ENCODE measurements at regions not wholly inside any gene's neighbourhood (a gene's known extent, or its start where the extent isn't known, plus 50 kb on each side); places are given as distances from the start of the nearest gene placed in this dataset.

DNA sequence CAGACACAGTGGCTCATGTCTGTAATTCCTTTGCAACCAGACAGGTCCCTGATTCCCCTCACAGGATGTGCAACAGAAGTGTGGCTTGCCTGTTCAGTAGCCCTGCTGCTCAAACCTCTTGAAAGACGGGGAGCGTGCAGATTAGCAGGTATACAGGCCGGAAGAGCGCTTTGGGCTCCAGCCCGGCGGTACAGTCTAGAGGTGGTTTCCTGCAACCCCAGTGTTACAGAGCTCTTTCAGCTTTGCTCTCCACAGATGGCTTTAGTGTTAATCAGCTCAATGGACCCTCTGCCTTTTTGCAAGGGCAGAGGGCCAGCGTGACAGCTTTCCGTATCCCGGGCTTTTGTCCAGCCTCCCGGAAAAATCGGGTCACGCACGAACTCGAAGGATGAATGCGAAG is 67.2 kb upstream of the TNFRSF21 start:
- no peaks in the 10 kb centered on the region for H3K36me3 ChIP-seq
- no peaks in the 10 kb centered on the region for H3K9me3 ChIP-seq
- DNase-seq (no peak), ATAC-seq (no peak)
- H3K27me3 ChIP-seq: no peaks in the 10 kb centered on the region
- TF ChIP-seq, protein P1, sequence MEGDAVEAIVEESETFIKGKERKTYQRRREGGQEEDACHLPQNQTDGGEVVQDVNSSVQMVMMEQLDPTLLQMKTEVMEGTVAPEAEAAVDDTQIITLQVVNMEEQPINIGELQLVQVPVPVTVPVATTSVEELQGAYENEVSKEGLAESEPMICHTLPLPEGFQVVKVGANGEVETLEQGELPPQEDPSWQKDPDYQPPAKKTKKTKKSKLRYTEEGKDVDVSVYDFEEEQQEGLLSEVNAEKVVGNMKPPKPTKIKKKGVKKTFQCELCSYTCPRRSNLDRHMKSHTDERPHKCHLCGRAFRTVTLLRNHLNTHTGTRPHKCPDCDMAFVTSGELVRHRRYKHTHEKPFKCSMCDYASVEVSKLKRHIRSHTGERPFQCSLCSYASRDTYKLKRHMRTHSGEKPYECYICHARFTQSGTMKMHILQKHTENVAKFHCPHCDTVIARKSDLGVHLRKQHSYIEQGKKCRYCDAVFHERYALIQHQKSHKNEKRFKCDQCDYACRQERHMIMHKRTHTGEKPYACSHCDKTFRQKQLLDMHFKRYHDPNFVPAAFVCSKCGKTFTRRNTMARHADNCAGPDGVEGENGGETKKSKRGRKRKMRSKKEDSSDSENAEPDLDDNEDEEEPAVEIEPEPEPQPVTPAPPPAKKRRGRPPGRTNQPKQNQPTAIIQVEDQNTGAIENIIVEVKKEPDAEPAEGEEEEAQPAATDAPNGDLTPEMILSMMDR (IDR thresholded peaks at IDR 0.05): no peak
- no peak for TF ChIP-seq POLR2A (IDR thresholded peaks at IDR 0.05)
- no peak overlapping the region for H3K4me3 ChIP-seq
- no peak overlapping the region for H3K27ac ChIP-seq
- intact Hi-C loops (cut with DNase I): no loop called here
- H3K4me1 ChIP-seq: no peaks in the 10 kb centered on the region
- 66 to 90% (median 71%) methylated on average over 15 of the region's 15 CpGs for WGBS, 4 donors

DNA sequence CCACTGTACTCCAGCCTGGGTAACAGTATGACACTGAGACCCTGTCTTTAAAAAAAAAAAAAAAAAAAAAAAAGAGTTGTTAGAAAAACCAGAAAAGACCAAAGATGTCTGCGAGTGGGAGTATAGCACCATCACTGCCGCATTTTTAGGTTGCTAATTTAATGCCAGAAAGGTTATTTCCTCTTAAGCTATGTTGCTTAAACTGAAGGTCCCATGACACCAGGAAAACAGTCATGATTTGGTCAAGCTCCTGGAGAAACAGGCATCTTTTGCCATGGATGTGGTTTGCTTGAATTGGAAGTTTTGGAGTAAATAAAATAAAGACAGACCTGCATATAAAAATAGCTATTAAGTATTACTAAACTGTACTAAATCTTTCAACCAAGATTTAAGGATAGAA is 68.3 kb upstream of the TNFRSF21 start:
- Histone ChIP-seq H3K9me3 (no peaks in the 10 kb centered on the region), H3K36me3 (no peaks in the 10 kb centered on the region), H3K4me1 (no peaks in the 10 kb centered on the region), H3K27me3 (peaks cover 0 to 3% (median 0%) of the 10 kb centered on the region in 9 donors), H3K4me3 (no peak overlapping the region), H3K27ac (no peak overlapping the region)
- TF ChIP-seq POLR2A (IDR thresholded peaks at IDR 0.05): no peak
- TF ChIP-seq, protein P1 (IDR thresholded peaks at IDR 0.05): no peak
- ATAC-seq: no peak
- intact Hi-C loops (cut with DNase I): no loop called here
- 70 to 89% (median 72%) methylated on average over 2 of the region's 2 CpGs for WGBS, 4 donors
- no peak for DNase-seq

DNA sequence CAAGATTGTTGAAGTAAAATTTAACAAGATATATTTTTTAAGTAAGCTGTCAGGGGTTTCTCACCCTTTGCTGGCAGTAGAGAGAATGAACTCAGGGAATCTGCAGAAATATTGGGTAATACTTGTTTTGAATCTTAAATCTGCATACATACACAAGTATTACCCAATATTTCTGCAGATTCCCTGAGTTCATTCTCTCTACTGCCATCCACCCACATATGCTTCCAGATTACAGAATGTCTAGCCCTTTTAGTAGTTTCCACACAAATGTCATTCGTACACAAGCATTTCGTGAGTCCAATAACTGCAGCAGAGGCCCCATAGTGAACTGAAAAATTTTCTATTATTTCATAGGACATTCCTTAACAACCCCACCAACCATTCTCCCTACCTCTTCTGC is 69.6 kb upstream of the TNFRSF21 start:
- ATAC-seq (no peak), DNase-seq (no peak)
- intact Hi-C loops (cut with DNase I): no loop called here
- Histone ChIP-seq H3K27me3 (peaks cover 0 to 7% (median 0%) of the 10 kb centered on the region in 9 donors), H3K4me3 (no peak overlapping the region), H3K4me1 (no peaks in the 10 kb centered on the region), H3K36me3 (no peaks in the 10 kb centered on the region), H3K27ac (no peak overlapping the region), H3K9me3 (peaks cover 0 to 5% (median 0%) of the 10 kb centered on the region in 12 donors)
- TF ChIP-seq, protein P1 (IDR thresholded peaks at IDR 0.05): no peak
- TF ChIP-seq POLR2A (IDR thresholded peaks at IDR 0.05): no peak
- 82 to 87% (median 85%) methylated on average over 2 of the region's 2 CpGs for WGBS, 4 donors

DNA sequence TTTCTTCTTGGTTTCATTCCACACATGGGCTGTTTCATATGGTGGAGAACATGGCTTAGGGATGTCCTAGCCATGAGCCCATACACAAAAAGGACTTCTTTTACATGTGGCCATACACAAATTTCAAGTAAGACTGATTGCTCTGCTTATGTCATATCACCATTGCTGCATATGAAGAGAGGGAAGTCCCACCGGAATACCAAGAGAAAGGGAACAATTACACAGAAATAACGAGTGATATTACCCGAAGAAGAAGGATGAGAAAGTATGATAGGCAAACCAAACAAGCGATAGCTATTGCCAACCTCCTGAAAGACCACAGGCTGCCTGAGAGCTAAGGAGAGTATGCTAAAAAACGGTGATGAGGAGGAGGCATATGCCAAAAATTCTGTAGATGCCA is 70.5 kb upstream of the TNFRSF21 start:
- TF ChIP-seq, protein P1 (IDR thresholded peaks at IDR 0.05): no peak
- no peak for TF ChIP-seq POLR2A (IDR thresholded peaks at IDR 0.05)
- Histone ChIP-seq H3K36me3 (no peaks in the 10 kb centered on the region), H3K4me3 (no peak overlapping the region), H3K9me3 (peaks cover 0 to 5% (median 0%) of the 10 kb centered on the region in 12 donors), H3K4me1 (no peaks in the 10 kb centered on the region), H3K27me3 (peaks cover 0 to 7% (median 0%) of the 10 kb centered on the region in 9 donors), H3K27ac (no peak overlapping the region)
- WGBS, 4 donors: 86 to 94% (median 90%) methylated on average over 5 of the region's 5 CpGs
- DNase-seq: no peak
- no peak for ATAC-seq
- intact Hi-C loops (cut with DNase I): no loop called here
